HG03442 (cell line): ENCODE measurements at regions not wholly inside any gene's neighbourhood (a gene's known extent, or its start where the extent isn't known, plus 50 kb on each side); places are given as distances from the start of the nearest gene placed in this dataset.

ENCODE experiments used
- ATAC-seq: cut with Tn5 transposase; IDR thresholded peaks from one replicate; pipeline ENCODE4 v1.9.1; 2021; ENCODE audit warnings: mild to moderate bottlenecking, moderate library complexity; ENCODE audit not compliant: unreplicated experiment

DNA sequence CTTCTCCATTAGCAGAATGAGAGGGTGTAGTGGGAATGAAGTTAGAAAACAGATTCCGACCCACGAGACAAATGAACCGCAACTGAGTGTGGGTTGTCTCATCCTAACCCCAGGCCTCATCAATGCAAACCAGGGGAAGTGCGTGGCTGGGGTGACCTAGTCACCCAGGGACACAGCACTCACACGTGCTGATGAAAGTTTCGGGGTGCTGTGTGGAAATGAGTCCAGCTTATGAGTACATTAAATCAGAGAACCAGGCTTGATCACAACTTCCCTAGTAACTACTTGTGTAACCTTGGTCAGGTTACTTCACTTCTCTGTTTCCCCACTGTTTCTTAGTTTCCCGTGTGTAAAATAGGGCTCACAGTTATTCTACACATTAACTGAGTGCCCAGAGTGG, 95.4 kb upstream of the CDKN3 start:
- no peak for ATAC-seq

DNA sequence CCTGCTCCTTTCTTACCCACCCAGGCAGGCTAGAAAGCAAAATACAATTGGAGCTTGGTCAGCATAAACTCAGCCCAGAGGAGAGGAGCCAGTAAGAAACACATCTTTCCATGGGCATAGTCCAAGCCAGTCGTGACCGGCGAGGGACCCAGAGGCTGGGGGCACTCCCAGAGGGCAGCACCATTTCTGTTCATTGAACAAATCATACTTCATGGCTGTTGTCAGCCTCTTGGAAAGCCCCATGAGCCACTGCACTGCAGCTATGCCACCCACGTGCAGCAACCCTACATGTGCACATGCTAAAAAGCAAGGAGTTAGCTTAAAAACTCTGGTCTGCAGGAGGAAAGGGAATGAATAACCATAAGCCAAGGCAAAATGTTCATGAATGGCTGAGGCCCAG, 90.0 kb upstream of the CDKN3 start:
- no peak for ATAC-seq

DNA sequence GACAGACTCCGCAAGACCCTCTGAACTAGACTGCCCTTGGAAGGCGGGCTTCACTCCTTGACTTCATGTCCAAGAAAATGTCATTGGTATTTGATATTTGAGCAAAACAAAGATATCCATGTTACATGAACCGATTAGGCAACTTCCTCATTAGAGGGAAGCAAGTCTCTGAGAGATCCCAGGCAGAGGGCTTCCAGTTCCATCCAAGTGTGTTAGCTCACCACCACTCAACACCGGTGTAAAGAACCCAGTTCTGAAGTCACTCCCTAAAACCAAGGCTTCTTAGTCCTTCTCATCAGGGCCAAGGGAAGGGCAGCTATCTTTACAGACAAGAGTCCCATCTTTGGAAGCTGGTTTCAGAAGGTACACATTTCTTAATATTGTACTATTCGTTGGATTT, 87.2 kb upstream of the CDKN3 start:
- no peak for ATAC-seq

DNA sequence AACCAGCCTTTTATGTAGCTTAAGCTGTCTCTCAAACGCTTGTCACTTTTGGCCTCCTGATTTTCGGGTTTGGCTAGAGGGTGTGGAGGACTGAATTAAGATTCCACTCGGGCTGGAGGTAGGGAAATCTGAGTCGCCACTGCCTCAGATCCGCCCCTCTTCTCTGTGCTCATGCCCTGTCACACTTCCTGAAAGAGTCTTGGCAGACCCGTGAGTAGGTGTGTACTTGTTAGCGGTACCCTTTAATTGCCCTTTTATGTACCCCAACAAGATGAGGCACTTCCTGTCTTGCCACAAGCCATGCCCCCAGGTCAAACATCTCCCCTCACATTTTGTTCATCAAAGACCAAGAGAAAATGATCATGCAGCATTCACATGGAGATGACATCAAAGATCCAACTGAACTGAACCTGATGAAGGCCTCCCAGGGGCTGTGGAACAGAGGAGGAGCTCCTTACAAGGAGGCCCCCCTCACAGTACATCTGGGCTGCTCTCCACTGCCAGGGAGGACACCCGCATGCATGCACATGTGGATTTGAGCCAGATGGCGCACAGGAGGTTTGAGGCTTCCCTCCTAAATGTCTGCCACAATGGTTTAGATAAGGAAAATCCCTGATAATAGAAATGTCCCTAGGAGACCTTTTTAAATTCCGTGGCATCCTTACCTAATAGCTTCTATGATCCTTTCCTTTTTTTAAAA, 86.5 kb upstream of the CDKN3 start:
- no peak for ATAC-seq

DNA sequence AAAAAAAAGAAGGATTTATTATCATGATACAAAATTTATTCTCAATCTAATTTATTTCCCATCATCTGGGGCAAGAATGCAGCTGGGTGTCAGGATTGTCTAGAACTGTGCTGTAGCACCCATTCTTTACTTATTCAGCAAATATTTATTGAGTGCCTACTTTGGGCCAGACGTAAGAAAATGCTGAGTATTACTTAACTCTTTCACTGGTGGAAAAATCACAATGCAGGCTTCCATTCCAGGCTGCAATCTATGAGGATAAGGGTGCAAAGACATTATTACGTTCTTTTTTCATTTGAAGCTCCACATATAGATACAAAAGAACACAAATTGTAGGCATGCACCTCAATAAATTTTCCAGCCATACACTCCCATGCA, 86.0 kb upstream of the CDKN3 start:
- ATAC-seq, result no peak

DNA sequence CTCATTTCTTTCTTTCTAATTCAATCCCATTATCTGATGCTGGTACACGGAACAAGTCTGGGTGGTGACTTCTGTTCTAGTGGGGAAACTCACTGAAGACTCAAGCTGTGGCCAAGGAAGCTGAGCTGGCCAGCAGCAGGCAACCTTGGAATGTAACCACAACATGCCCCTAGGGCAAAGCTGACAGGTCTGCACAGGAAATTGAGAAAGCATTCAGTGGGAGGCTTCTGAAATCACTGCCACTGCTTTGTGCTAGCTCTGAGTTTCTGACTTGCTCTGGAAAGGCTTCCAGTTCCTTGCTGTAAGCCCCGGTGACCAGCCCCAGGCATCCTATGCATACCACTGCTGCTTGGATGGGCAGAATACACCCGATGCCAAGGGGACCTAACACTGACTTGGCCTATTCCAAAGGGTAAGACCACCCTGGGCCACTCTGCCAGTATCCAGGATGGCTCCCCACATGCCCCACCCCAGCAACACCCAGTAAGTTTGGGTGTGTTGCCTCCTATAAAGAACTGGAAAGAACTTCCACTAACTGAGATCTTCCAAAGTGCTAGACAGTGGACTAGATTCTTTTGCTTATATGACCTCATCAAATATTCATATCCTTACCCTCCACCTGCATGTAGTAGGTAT, 84.5 kb upstream of the CDKN3 start:
- ATAC-seq, result no peak

DNA sequence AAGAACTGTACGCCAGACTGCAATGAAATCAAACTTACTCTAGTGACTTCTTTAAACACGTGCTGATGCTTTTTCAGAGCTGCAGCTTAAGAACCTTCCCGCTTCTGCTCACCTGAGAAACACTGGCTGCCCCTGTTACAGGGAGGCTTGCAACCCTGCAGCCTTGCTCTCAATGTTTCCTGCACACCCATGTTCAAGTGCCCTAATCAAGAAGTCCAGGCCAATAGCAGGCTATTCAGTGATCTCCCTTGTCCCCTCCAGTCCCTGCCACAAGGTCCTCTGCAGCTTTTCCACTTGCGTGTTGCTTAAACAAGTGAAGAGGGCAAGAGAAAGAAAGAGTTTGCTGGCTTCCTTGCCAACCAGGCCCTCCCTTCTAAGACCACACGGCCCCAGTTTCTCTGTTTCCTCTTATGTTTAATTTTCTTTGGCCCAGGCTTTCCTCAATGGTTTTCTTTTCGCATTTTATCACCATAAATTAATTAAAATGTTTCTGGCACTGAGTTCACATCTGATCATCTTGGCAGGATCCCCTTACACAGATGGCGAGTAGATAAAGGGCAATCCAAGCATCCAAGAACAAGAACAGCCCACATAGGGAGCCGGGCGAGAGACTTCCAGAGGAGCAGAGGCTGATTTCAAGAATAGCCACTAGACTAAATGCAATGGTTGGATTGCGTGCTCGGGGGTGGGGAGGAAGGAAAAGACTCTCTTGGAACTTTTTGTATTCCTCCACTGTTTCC, 82.3 kb upstream of the CDKN3 start:
- ATAC-seq, result no peak

DNA sequence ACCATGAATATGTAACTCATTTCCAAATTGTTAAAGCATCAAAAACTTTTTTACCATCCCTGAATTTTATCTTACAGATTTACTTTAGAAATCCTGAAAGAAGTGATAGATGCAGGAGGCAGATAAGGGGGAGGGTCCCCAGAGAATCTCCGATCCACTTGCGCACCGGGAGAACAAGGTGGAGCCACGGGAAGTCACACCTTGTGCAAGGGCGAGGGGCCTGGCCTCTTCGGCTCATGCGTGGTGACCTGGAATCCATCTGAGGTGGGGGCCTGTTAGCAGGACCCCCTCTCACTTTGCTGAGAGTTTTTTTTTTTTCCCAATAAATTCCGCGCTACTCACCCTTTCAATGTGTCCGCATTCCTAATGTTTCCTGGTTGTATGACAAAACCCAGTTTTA, 80.2 kb upstream of the CDKN3 start:
- ATAC-seq, result no peak

DNA sequence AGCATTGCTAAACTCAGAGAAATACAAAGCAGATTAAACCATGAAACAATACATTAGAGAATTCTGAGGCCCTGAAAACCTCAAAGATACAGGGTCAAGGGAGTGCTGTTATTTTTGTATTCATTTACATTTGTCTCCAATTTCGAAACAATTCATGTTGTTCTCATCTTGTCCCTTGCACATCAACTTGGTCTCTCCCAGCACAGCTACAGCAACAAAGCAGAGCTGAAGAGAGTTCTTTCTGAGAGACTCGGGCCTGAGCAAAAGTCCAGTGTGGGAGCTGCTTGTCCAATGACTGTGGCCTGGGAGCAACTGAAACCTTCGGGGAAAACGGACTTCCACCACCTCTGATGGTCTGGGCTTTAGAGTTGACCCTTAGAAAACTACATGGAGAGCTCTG, 79.4 kb upstream of the CDKN3 start:
- no peak for ATAC-seq

DNA sequence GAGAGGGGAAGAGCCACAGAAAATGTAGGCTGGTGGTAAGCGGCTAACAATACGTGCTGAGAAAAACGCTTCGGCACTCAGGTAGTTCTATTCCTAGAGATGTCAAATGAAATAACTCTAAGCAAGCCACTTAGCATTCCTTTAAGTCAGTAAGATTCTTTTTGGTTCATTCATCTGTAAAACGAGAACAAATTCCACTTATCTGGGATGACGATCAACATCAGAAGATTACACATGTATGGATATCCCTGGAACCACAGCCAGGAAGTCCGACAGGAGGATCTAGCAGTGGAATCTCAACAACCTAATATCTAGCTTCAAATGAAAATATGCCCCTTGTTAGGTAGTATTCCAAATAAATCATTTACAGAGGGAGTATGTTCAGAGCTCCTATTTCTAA, 74.6 kb upstream of the CDKN3 start:
- ATAC-seq, result no peak

DNA sequence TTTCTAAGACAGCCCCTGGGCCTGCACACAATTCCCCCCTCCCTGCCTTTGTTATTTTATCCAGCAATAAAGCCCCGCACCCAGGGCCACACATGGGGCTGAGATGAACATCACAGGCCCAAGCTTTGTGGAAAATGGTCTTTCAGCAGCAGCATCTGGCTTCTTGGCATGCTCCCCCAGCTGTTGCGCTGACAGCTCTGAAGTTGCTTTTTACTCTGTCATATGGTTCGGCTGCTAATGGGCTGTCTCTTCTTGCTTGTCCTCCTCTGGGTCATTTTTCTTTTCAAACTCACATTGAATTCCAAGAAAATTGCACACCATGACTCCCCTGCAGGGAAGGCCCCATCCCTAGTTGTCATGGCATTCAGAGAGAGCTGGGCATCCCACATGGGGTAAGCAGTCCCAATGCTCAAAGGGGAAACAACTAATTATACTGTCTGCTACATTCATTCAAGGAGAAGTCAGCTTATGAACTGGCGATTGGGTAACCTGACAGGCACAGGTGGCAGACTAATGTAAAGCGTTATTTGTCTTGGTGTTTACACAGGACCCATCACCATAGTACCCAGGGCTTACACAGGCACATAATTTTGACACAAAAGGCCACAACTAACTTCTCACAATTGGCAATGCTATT, 74.0 kb upstream of the CDKN3 start:
- no peak for ATAC-seq

DNA sequence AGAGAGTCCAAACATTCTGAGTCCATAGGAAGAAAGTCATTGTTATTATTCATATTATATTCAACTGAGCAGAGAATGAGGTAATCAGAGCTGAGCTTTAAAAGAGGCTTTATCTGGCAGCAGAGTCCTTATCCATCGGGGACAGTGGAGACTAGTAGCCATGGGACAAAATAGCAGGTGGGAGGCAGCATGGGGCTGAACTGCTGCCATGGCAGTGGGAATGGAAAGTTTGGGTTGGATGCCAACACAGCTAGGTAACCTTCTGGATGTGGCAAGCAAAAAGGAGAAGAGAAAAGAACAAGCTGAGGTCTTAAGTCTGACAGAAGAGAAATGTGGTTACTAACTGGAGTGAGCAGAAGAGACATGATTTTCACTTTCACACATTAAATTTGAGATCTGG, 71.0 kb upstream of the CDKN3 start:
- ATAC-seq, result no peak

DNA sequence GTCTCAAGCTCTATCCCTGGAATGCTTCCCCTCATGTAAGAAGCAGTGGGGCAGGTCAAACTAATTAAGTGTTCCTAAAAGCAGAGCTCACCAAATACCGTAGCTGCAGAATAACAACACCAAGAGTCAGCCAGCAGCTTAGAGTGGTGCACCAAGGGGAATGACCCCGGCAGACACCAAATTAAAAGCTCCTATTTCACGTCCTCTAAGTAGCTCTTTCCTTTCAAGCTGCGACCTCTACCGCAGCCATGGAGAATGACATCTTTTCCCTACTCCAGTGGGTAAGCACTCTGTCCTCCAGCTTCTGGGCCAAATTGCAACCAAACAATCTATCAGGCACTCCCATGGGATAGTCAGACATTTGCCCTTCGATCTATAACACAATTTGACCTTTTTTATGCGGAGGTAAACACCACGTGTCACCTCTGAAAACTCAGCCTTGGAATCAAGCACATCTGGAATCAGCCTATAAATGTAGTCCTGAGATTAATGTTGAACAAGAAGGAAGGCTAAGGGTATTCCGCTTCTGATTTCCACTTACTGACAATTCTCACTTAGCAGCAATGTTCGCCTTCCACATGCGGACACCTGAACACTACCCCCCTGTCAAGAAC, 67.6 kb upstream of the CDKN3 start:
- peak; percentile 57 for ATAC-seq

DNA sequence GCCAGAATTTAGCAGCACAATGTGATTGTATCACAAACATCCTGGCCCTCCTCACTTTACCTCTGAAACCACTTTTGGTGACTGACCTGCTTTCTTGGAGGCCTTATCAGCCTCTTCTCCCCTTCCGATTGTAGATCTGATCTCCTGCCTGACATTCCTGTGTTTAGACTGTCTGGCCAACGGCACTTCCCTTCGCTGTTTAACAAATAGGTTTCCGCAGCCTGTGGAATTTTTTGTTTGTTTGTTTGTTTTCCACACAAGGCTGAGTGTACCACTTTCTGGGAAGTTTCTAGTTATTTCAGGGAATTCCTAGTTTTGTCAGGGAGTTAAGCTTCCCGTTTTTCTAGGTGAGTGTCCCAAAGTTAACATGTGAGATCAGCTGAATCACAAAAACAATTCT, 65.9 kb upstream of the CDKN3 start:
- ATAC-seq, result no peak

DNA sequence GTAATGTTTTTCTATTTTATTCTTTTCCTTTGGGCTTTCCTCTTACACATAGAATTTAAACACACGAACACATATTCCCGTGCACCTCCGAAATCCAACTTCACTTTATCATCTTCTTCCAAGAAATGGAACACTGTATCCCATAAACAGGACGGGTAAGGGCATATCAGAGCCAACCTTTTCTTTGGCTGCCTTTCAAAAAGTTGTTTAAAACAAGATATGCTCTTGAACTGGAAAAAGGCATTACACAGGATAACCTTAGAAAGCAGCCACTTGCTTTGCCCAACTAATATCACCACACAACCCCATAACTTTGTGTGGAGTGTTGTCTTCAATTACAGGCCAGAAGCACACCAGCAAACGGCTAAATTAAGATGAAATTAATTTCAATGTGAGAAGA, 65.3 kb upstream of the CDKN3 start:
- no peak for ATAC-seq

DNA sequence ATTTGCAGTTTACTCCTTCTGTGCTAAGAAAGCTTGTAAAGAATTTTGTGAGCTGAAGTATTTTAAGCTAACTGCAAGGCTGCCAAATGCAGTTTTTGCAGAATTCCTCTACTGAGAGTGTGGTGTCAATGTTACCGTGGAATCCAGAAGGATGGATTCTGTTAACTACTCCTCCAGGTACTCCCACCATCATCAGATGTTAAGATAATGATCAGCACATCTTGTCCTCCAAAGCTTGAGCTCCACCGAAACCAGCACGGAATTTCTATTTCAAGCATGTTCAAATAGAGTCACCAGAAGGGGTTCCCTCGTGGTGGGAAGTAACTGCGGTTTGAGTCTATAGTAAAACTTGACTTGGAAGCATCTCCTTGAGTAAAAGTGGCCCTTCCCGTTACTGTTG, 64.3 kb upstream of the CDKN3 start:
- no peak for ATAC-seq

DNA sequence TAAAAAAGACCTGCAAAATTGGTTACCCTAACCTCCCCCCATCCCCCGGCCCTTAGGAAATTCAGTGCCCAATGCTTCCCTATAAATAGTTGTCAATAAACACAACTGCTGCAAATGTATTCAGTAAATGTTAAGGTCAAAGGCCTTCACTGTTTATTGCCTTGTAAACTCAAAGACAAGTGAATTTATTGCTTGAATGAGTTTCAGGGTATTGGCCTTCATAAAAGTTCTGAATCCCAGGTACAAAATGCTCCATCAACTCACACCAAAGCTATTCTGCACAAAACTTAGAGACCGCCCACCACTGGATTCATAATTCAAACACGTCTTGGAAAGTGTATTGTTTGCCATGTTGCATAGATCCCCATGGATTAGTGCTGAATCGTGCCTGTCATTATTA, 63.3 kb upstream of the CDKN3 start:
- no peak for ATAC-seq

DNA sequence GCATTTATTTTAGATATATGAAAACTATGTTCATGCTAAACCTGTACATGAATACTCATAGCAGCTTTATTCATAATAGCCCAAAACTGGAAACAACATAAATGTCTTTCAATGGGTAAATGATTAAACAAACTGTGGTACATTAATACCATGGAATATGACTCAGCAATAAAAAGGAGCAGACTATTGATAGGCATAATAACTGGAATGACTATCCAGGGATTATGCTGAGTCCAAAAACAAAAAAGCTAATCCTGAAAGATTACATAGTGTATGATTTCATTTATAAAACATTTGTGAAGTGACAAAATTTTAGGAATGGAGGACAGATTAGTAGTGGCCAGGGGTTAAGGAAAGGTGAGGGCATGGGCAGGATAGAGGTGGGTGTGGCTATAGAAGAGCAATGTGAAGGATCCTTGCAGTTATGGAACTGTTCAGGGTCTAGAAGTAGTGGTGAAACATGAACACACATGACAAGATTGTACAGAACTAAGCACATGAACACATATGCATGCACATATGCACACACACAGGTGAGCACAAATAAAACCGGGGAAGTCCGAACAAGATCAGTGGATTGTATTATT, 61.1 kb upstream of the CDKN3 start:
- no peak for ATAC-seq

DNA sequence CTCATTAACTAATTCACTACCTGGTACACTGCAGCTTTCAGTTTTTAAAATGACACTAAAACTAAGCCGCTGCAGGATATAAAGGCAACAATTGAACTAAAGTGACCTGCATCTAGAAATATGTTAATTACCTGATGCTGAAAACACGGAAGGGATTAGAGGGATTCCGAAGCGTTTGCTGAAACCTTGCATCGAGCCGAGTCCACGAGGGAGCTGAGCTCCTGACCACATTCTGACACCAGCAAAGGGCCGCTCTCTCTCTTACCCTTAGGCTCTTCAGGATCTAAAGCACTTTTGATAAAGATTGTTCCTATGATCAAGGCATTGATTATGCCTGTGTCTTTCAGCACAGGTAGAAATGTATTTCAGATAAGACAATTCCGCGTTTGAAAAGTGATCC, 59.5 kb upstream of the CDKN3 start:
- no peak for ATAC-seq

DNA sequence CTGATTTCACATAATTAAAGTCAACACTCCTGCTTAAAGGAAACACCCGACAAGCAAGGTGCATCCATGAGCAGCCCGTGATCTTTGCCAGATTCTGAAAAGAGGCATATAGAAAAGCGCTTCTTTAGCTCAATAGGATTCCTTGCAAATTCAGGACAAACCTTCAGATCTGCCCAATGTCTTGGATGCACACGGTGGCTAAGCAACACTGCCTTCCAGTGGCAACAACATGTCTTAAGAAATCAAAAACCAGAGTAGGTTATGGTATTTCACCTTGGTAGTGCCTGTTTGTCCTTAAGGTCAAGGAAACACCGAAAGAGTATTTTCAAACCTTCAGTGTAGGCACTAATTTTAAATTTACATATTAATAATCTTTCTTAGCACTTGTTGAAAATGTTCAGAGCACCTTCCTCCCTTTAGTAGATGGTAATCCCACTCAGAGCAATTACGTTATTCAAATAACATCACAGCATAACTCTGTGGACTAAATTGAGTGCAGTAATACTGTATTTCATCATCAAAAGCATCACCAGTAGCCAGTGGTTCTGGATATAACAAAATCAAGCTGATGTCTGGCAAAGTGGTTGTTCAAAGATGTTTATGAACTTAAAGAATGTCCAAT, 58.0 kb upstream of the CDKN3 start:
- ATAC-seq, result no peak

DNA sequence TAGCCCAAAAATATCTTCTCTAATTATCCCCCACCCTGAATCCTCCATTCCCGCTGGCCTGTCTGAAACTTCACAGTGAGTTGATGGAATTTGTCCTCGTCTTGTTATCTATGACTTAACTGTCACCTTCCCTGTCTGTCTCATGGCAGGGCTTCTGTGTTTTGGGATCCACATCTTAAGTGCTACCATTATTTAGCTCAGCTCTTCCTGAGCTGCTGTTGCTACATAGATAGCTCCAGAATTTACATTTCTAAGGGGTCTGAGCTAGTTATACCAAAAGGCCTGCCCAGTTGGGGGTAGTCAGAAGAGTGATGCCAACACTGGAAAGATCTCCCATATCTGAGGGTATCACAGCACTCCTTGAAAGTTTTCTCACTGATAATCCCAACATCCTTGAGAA, 57.0 kb upstream of the CDKN3 start:
- ATAC-seq, result no peak
